HL-60 (cell line): ENCODE measurements at regions not wholly inside any gene's neighbourhood (a gene's known extent, or its start where the extent isn't known, plus 50 kb on each side); places are given as distances from the start of the nearest gene placed in this dataset.

Source experiments
- DNase-seq, 2 experiments: peaks; one replicate each; pipeline ENCODE4 v3.0.0-alpha.2; 2010 to 2020; ENCODE audit warnings: low read depth in 1 of 2, low spot score in 1 of 2
- H3K27ac ChIP-seq: fragments of 250-450 bp; sonication (Bioruptor Pico); replicated peaks from 2 replicates; pipeline ENCODE4 v1.5.1; 2020; ENCODE audit warnings: mild to moderate bottlenecking, moderate library complexity
- H3K27me3 ChIP-seq: fragments of 250-450 bp; sonication (Bioruptor Pico); 2 replicates; pipeline ENCODE4 v1.5.1; 2021; ENCODE audit warnings: mild to moderate bottlenecking, moderate library complexity; ENCODE audit not compliant: insufficient read depth, poor library complexity, severe bottlenecking
- H3K4me3 ChIP-seq: replicated peaks from 2 replicates; pipeline ENCODE4 v1.5.1; 2011; ENCODE audit warnings: mild to moderate bottlenecking, control low read depth, low read length; ENCODE audit not compliant: insufficient read depth
- GABPA ChIP-seq: IDR thresholded peaks from 2 replicates; pipeline ENCODE4 v1.6.1; 2012; ENCODE audit warnings: low read depth
- POLR2AphosphoS5 ChIP-seq: IDR thresholded peaks from 2 replicates; pipeline ENCODE4 v1.6.1; 2012; ENCODE audit warnings: low read depth
- REST ChIP-seq: IDR thresholded peaks from 2 replicates; pipeline ENCODE4 v1.6.1; 2012; ENCODE audit warnings: low read depth; ENCODE audit not compliant: insufficient replicate concordance
- SPI1 ChIP-seq: IDR thresholded peaks from 2 replicates; pipeline ENCODE4 v1.6.1; 2012; ENCODE audit warnings: low read depth, mild to moderate bottlenecking, borderline replicate concordance
- TF ChIP-seq, protein P1 (sequence below): IDR thresholded peaks from one replicate; pipeline ENCODE4 v1.5.1; 2011; ENCODE audit warnings: low read length, control low read depth, inconsistent platforms; ENCODE audit not compliant: insufficient read depth

DNA sequence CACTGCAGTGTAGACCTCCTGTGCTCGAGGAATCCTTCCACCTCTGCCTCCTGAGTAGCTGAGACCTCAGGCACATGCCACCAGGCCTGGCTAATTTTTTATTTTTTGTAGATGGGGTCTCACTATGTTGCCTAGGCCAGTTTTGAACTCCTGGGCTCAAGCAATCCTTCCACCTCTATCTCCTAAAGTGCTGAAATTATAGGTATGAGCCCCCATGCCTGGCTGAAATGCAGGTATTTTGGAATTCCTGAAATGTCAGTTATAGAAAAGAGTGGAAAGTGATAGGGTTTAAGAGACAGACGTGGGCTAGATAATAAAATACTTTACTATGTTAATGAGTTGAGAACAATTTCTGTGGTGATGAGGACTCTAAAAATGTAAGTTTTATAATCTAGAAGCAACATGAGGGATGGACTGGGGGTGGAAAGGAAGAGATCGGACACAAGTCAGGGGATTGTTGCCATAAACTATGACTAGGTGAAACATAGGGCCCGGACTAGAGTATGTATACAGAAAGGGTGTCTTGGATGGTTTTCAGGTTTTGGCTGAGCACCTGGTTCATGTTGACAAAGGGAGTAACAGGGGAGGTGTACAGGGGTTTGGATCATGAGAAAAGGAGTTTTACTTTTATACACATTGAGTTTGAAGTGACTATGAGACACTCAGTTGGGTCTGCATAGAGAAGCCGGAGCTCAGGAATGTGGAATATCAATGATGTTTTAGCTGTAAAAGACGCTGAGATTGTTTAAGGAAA is 165.6 kb upstream of the STARD13 start:
- Histone ChIP-seq H3K4me3 (no peak overlapping the region), H3K27me3 (no peaks in the 10 kb centered on the region), H3K27ac (no peak overlapping the region)
- TF ChIP-seq REST = no peak
- no peak for TF ChIP-seq GABPA
- TF ChIP-seq POLR2AphosphoS5 = no peak
- no peak for TF ChIP-seq SPI1
- TF ChIP-seq, protein P1, sequence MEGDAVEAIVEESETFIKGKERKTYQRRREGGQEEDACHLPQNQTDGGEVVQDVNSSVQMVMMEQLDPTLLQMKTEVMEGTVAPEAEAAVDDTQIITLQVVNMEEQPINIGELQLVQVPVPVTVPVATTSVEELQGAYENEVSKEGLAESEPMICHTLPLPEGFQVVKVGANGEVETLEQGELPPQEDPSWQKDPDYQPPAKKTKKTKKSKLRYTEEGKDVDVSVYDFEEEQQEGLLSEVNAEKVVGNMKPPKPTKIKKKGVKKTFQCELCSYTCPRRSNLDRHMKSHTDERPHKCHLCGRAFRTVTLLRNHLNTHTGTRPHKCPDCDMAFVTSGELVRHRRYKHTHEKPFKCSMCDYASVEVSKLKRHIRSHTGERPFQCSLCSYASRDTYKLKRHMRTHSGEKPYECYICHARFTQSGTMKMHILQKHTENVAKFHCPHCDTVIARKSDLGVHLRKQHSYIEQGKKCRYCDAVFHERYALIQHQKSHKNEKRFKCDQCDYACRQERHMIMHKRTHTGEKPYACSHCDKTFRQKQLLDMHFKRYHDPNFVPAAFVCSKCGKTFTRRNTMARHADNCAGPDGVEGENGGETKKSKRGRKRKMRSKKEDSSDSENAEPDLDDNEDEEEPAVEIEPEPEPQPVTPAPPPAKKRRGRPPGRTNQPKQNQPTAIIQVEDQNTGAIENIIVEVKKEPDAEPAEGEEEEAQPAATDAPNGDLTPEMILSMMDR = no peak
- no peak for DNase-seq

DNA sequence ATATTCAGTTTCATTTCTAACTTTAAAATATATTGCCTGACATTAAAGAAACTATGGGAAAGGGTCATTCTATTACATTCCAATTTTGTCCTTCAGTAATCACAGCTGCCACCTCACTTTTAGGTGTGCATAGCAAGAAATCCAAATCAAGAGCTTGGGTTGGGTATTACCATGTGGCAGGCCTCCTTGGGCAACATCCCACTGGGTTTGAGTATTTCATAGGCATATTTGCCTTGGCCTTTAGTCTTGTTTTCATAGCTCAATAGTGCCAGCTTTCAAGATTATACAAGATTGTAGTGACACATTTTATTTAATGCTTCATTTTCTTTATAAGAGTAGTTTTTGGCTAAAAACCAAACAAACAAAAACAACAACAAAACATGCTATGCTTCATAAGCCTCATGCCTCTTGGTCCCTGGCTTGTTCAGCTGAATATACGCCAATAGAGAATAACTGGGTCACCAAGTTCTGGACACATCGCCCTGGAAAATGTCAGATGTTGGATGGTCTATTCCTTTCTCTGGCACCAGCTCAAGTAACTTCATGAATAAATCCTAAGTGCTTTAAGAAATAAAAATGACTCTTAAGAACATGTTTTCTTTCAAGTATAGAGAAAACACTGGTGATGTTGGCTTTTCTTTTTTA is 167.4 kb upstream of the STARD13 start:
- no peaks in the 10 kb centered on the region for H3K27me3 ChIP-seq
- H3K27ac ChIP-seq = no peak overlapping the region
- H3K4me3 ChIP-seq = no peak overlapping the region
- DNase-seq = no peak
- TF ChIP-seq, protein P1 = no peak
- TF ChIP-seq GABPA (no peak), POLR2AphosphoS5 (no peak), REST (no peak), SPI1 (no peak)

GRCh38 chr13:33453936-33454335 is 168.4 kb upstream of the STARD13 start:
- H3K27ac ChIP-seq = no peak overlapping the region
- H3K4me3 ChIP-seq = no peak overlapping the region
- DNase-seq = no peak
- no peaks in the 10 kb centered on the region for H3K27me3 ChIP-seq
- TF ChIP-seq SPI1 = no peak
- no peak for TF ChIP-seq POLR2AphosphoS5
- no peak for TF ChIP-seq GABPA
- TF ChIP-seq REST = no peak
- TF ChIP-seq, protein P1 = no peak
